Activated naive CD8-positive, alpha-beta T cell treated with anti-CD3 and anti-CD28 coated beads, Interleukin-2, amount 50 U/mL, for 16 hours (primary cell): ENCODE measurements at regions not wholly inside any gene's neighbourhood (a gene's known extent, or its start where the extent isn't known, plus 50 kb on each side); places are given as distances from the start of the nearest gene placed in this dataset.

ENCODE experiments used
- DNase-seq: peaks from one replicate; pipeline ENCODE4 v3.0.0-alpha.2; 2020; ENCODE audit warnings: low read depth, low spot score

DNA sequence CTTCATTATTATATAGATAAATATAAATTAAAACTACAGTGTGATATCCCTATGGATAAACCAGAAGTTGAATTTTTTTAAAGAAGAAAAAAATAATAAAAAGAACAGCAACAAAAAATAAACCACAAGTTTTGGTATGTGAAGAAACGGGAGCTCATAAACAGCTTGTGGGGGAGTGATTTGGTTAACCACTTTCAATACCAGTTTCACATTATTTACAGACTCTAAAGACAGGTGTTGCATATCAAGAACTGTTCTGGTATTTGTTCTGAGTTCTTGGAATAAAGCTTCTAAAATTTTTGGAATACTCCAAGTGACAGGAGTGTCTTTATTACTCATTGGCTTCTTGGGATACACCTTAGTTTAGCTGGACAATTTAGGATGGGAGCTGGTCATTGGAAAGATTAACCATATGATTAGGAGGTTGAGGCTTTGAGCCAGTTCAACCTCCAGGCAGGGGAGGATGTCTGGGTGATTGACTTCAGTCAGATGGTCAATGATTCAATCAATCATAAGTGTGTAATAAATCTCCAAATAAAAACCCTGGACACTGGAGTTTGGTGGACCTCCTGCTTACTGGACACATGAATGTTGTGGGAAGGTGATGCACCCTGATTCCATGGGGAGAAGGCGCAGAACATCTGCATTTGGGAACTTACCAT is 2223.1 kb upstream of the C9orf72 start:
- no peak for DNase-seq

DNA sequence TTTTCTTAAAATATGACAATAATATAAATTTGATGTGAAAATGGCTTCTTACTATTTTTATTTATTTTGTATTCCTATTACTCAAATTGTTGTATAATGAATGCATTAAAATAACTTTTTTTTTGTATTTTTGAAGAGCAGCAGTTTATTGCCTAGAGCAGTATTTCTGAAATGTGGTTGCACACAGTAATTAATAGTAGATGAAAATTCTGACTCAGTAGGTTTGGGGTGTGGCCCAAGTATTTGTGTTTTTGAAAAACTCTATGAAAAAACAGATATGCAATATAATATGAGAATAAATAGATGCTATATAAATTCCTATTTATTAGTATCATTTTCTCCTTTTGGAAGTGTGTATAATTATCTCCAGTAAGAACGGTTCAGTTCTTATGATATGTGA is 2225.3 kb upstream of the C9orf72 start:
- DNase-seq, result no peak

DNA sequence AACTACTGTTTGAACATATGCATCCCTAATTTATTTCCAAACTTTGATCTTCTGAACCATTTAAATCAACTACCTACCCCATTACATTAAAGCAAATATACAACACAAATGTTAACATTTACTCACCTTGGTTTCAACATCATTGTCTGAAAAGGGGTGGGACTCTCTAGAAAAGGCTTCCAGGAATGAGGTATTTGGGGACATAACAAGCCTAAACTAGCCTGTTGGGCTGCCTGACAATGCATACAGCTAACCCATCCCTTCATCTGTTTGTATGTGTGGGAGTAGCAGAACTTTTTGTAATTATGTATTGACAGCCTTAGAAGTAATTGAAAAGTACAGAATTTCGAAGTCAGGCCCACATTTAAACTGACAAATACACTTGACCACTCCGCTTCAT is 2225.9 kb upstream of the C9orf72 start:
- DNase-seq, result no peak

DNA sequence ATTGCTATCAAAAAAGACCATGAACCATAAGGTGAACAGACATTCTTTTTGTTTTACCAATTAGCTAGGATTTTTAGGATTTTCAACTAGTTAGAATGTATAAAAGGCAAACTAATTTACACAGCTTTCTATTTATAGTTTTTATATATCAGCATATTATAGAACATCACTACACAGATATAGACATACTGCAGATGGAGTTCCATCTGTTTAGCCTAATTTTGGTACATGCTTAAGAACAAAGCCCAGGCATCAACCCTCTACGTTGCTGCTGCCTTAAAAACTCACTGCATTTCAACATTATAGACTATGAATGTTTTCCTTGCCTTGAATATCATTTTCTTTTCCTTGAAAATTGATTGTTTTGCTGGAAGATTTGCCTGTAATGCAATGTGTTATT is 2227.5 kb upstream of the C9orf72 start:
- DNase-seq, result no peak

DNA sequence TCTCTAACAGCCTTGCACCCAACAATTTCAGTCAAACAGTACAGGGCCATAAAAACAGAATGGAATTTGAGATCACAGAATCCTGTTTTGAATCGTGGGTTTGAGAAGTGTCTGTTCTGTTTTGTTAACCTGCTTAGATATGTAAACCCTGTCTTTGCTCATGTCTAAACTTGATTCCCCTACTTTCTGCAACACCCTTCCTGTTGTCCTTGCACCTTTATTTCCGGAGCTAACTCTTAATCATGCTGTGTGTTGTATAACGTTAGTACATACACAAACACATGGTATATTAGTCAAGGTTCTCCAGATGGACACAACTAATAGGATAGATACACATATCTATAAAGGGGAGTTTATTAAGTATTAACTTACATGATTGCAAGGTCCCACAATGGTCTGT is 2229.2 kb upstream of the C9orf72 start:
- DNase-seq, result no peak

DNA sequence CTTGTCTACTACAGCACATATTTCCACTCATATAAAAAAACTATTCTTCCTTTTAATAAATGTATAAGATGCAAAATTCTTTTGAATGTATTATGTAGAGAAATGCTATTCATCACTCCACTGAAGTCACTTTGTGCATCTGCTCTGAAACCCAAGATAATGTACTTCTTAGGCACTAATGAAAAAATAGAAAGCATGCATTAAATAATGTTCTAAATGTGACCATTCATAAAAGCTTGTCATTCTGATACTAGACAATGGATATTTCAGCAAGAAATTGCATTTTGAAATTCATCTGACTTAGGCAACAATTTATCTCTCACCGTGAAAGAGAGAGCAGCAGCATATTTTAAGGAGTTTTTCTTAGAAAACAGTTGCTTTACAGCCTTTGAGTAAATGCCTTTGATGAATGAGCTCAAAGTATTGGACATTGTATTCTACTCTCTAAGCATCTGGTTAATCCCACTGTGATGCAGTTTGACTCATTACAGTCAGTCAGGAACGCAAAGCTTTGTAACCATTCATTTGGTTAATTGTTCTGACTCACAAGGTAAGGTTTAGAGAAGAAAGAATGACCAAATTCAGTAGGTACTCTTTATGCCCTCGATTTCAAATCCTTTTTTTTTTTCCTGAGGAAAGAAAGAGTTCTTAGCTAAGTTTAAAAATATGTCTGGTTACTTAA is 2233.8 kb upstream of the C9orf72 start:
- no peak for DNase-seq

DNA sequence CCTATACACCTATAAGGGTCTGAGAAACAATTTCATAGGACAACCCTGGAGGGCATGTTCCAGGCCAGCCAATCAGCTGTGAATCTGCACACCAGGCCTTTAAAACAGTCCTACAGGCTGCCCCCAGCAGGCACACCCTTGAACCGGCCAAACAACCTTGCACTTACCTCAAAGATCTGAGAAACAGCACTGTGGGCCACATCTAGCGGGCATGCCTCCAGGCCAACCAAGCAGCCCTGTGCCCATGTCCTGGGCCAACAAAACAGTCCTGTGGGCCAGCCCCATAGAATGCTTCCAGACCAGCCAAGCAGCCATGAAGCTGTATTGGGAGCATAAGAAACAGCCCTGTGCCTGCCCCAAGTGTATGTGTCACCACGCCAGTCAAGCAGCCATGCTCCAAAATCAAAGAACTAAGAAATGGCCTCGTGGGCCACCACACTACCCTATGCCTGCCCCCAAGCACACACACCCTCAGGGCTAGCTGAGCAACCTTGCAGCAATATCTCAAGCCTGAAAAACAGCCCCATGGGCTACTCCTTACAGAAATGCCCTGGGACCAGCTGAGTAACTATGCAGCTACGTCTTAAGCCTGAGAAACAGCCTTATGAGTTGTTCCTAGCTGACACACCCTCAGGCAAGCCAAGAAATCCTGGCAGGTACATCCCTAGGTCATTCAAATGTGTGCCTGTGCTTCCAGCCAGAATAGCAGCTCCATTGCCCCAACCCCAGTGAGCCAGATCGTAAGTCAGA is 2243.8 kb upstream of the C9orf72 start:
- DNase-seq, result no peak

DNA sequence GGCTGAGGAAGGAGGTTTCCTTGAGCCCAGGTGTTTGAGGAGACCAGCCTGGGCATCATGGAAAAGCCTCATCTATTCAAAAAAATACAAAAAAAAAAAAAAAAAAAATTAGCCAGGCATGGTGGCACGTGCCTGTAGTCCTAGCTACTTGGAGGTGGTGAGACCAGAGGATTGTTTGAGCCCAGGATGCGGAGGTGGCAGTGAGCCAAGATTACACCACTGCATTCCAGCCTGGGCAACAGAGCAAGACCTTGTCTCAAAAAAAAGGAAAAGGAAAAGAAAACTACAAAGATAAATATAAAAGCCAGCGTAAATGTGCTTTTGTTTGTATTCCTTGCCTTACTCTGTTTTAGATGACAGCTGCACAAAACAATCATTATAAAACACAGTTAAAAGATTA is 2249.2 kb upstream of the C9orf72 start:
- no peak for DNase-seq

DNA sequence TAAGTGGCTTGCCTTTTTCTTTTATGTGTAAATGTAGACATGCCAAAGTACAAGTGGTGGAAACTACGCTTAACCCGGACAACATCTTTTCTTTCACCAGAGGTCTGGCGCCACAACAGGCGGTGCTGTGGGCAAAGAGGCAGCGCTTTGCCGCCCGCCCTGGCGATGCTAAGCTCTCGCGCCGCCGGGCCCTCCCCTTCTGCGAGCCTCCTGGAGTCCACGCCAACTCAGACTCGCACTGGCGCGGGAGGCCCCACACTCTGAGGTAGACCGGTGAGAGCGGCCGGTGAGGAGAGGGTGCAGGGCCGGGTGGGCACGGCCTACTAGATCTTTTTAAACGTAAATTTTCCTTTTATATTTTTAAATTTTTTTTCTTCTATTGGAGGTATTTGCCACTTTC is 2253.1 kb upstream of the C9orf72 start:
- DNase-seq, result no peak

DNA sequence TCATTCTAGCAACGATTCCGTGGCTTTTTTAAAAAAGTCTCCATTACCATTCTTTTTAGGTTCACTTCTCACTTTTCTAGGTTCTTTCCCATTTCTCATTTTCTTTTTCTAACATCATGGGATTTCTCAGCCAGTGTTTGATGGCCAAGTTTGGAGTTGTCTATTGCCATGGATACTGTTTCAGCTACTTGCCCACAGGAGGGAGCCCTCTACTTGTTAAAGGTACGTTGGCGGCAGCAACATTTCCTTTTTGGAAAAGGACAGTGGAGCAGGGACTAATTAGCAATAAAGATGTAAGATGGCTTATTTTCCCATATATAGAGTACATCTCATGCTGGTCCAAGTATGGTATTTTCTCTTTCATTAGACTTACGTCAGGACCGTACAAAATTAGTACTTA is 2257.5 kb upstream of the C9orf72 start:
- no peak for DNase-seq

DNA sequence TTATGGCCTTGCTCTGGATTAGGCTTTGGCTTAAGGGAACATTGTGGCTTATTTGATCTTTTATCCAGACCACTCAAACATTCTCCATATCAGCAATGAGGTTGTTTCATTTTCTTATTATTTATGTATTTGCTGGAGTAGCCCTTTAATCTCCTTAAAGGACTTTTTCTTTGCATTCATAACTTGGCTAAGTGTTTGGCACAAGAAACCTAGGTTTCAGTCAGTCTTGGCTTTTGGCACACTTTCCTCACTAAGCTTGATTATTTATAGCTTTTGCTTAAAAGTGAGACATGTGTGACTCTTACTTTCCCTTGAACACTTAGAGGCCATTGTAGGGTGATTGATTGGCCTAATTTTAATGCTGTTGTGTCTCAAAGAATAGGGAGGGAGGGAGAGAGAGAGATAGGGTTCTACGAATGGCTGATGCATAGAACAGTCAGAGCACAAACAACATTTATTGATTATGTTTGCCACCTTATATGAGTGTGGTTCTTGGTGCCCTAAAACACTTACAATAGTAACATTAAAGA is 2265.3 kb upstream of the C9orf72 start:
- no peak for DNase-seq

DNA sequence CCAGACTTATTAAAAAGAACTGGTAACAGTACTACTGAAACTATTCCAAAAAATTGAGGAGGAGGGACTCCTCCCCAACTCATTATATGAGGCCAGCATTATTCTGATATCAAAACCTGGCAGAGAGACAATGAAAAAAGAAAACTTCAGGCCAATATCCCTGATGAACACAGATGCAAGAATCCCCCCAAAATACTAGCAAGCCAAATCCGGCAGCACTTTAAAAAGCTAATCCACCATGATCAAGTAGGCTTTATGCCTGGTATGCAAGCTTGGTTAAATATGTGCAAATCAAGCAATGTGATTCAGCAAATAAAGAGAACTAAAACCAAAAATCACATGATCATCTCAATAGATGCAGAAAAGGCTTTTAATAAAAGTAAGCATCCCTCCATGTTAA is 2271.0 kb upstream of the C9orf72 start:
- DNase-seq, result no peak

DNA sequence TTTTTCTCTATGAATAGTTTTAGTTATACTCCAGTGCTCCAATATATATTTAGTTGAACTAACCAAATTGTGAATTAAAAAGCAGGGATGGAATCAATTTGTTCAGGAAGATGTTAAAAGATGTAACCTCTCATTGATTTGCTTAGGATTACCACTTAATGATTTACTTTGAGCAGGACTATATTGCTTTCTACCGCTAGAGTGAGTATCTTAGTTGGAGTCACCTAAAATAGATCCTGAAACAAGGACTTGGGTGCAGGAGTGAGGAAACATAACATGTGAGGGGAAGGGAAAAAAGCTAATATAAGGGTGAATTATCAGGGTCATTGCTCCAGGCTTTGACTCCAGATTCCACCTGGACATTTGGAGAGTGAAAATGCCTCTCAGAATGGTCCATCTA is 2277.4 kb upstream of the C9orf72 start:
- no peak for DNase-seq

DNA sequence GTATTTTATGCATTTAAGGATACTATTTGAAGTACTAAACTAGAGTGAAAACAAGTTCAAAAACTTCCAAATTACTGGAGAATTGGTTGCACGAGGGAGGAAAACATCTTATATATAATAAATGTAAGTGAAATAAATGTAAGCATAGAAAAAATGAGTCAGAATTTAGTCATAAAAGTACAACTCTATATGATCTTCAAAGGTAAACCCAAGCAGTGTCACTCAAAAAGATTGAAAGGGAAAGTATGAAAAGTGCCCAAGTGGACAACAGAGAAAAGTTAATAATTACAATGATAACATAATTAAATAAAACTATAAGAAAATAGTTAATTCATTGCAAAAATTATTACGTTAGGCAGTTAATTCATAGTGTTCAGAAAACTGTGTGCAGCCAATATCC is 2288.5 kb upstream of the C9orf72 start:
- no peak for DNase-seq

DNA sequence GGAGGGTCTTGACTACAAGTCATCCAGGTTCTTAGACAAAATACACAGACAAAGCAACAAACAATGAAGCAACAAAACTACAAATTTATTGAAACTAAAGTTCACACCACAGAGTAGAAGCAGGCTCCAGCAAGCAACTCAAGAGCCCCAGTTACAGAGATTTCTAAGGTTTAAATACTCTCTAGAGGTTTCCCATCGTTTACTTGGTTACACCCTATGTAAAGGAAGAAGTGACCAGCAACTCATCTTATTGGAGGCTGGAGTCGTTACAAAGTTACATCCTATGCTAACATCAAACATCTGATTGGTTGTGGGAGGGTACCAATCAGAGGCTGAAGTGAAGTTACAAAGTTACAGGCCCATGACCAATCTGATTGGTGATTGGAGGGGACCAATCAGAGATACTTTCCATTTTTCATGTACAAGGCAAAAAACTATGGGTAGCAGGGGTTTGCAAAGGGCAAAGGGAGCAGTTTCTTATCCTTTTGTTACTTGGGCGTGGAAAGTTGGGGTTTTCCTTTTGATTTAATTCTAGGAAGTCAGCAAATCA is 2292.6 kb upstream of the C9orf72 start:
- DNase-seq, result no peak

DNA sequence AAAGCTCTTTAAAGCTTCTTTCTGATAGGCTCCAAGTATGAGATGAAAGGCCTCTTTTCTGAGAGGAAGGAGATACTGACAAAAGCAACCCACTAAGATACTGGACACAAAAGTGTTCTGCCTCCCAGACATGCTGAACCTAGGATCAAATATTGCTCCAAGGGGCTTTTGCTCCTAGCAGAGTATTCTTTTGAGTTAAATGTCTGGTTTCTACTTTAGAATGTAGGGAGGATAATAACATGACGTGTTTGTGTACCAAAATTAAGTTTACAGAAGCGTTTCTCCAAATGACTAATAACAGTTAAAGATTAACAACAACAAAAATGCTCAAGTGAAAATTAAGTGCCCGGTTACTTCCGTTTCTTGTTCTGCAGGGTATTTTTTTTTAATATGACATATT is 2293.3 kb upstream of the C9orf72 start:
- DNase-seq, result no peak

DNA sequence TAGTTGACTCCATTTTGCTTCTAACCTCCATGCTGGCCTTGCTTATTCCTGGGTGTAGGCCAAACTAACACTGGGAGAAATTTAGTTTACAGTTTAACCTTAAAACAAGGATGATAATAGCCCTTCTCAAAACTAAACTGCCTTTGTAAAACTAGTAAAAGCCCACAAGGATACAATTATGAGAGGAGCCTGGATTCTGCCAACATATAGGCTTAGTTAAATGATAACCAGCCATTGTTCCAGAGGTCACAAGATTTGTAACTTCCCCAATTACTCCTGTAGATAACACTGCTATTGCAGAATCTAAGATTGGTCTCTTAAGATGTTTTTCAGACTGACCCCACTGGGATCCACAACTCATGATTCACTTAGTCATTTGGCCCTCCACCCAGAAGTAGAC is 2300.3 kb upstream of the C9orf72 start:
- DNase-seq, result no peak

DNA sequence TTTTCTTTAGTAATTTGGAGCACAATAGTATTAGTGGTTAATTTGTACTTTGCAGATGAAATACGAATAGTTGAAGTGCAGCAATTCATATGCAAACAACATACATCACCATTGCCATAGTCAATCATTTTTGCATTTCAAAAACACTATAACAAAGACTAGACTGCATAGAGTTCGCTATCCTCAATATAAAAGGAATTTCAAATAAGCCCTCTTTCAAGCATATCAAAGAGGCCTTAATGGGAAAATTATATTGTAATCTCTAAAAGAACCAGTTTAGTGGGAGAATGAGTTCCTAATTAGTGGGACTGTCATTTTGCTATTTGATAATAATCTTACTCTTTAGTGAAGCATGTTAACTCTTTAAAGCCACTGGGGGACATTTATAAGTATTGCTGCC is 2302.3 kb upstream of the C9orf72 start:
- no peak for DNase-seq

DNA sequence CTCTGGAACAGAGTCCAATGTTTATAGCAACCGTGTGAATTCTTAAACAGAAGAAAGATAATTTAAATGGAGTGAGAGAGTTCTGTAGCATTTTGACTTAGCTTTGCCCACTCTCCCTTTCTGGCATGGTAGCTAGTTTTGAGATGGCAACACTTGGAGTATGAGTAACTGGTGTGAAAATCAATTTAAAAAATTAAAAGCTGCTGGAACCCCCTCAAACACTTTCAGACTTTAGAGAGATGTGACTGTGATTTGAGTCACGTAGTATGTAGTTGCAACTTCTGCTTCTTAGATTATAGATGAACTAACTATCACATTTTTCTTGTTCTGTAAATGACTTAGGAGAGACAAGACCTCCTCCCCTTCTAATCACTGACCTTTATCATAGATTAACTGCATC is 2309.5 kb upstream of the C9orf72 start:
- no peak for DNase-seq

DNA sequence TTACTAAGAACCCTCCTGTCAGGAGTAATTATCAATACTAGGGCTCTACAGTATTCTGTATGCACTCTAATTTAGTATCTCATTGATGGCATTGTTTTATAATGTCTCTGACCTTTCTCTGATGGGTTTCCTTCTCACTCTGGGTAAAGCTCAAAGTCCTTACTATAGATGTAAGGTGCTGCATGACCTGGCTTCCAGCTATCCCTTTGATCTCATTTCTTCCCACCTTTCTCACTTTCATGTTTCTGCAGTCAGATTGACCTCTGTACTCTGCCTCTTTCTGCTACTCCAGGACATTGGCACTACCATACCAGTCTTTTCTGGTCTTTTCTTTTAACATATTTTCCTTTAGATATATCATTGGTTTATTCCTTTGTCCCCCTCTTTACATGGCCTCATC is 2332.8 kb upstream of the C9orf72 start:
- no peak for DNase-seq

DNA sequence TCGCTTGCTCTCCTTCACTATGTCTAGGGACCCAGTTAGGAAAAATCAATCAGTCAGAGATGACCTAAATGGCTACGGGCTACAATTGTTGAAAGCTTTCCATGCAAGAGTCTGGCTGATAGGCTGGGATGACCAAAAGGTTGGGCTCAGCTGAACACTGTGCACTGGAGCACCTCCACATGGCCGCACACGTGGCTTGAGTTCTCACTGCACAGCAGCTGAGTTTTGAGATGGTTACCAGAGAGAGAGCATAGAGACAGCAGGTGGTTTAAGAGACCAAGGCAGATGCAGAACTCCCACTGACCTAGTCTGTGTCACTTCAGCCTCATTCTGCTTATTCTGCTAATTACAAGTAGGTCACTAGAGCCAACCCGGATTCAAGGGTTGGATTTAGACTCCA is 2354.8 kb upstream of the C9orf72 start:
- DNase-seq, result no peak

DNA sequence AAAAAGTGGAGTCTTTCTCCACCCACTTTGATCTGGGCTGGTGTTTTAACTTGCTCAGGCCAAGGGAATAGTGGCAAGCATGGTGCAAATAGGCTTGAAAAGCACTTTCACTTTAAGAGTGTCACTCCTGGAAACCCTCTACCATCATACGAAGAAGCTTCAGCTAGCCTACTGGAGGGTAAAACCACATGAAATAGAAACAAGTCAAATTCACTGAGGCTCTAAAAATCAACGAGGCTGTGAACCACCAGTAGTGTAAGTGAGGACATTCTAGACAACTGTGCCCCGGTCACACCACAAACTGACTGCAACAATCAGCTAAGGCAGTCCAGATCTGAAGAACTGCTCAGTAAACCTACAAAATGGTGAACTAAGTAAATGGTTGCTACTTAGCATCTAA is 2366.3 kb upstream of the C9orf72 start:
- DNase-seq, result no peak

DNA sequence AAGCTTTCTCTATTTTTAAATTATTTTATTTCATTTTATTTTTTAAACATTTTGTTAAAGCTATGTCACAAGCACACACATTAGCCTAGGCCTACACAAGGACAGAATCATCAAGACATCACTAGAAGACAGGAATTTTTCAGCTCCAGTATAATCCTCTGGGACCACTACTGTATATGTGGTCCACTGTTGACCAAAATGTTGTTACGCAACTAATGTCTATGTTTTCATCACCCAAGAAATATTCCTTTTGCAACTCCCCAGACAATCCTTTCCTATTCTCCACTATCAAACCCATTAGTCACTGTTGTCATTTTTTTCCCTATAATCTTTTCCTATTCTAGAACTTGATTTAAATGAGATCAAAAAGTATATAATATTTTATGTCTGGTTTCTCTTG is 2371.7 kb upstream of the C9orf72 start:
- no peak for DNase-seq
